Mesenchymal stem cell (in vitro differentiated cells and primary cell): ENCODE measurements at regions not wholly inside any gene's neighbourhood (a gene's known extent, or its start where the extent isn't known, plus 50 kb on each side); places are given as distances from the start of the nearest gene placed in this dataset.
A peak's percentile ranks its signal among the peaks of the same experiment; 100 is the strongest.

Source experiments
- DNase-seq: peaks from one replicate; pipeline ENCODE4 v3.0.0-alpha.2; 2013
- H2AFZ ChIP-seq: one replicate; pipeline ENCODE4 v1.6.1; 2013; ENCODE audit warnings: low read depth, mild to moderate bottlenecking, control low read depth, inconsistent platforms, low read length, moderate library complexity
- H2AK5ac ChIP-seq: 2 replicates; pipeline ENCODE4 v1.6.1; 2013; ENCODE audit warnings: low read length, moderate library complexity, mild to moderate bottlenecking, inconsistent platforms; ENCODE audit not compliant: severe bottlenecking
- H2BK120ac ChIP-seq: one replicate; pipeline ENCODE4 v1.6.1; 2013; ENCODE audit warnings: low read depth, mild to moderate bottlenecking, inconsistent platforms, low read length, moderate library complexity
- H2BK12ac ChIP-seq, 2 experiments: one replicate each; pipeline ENCODE4 v1.6.1; 2013; ENCODE audit warnings: inconsistent platforms in 2 of 2, low read length in 2 of 2, mild to moderate bottlenecking in 2 of 2, moderate library complexity in 2 of 2, control low read depth in 1 of 2
- H2BK15ac ChIP-seq: one replicate; pipeline ENCODE4 v1.6.1; 2013; ENCODE audit warnings: mild to moderate bottlenecking, low read depth, inconsistent platforms; ENCODE audit not compliant: poor library complexity, severe bottlenecking
- H2BK5ac ChIP-seq: 2 replicates; pipeline ENCODE4 v1.6.1; 2013; ENCODE audit warnings: low read depth, mild to moderate bottlenecking, low read length, control low read depth, inconsistent platforms; ENCODE audit not compliant: poor library complexity, severe bottlenecking
- H3K14ac ChIP-seq, 2 experiments: one replicate each; pipeline ENCODE4 v1.6.1; 2013; ENCODE audit warnings: inconsistent platforms in 2 of 2, low read length in 2 of 2, control low read depth in 1 of 2, mild to moderate bottlenecking in 1 of 2, moderate library complexity in 1 of 2
- H3K18ac ChIP-seq, 2 experiments: one replicate each; pipeline ENCODE4 v1.6.1; 2013; ENCODE audit warnings: inconsistent platforms in 2 of 2, low read length in 2 of 2, control low read depth in 1 of 2, low read depth in 1 of 2, mild to moderate bottlenecking in 1 of 2
- H3K23ac ChIP-seq, 2 experiments: one replicate each; pipeline ENCODE4 v1.6.1; 2013; ENCODE audit warnings: inconsistent platforms in 2 of 2, low read length in 2 of 2, mild to moderate bottlenecking in 2 of 2, moderate library complexity in 2 of 2, control low read depth in 1 of 2
- H3K27ac ChIP-seq: 2 replicates; pipeline ENCODE4 v1.5.1; 2013; ENCODE audit warnings: mild to moderate bottlenecking, moderate library complexity, low read length, control low read depth, inconsistent platforms; ENCODE audit not compliant: poor library complexity, severe bottlenecking
- H3K27me3 ChIP-seq, 2 experiments: 2 replicates each; pipeline versions ENCODE4 v1.6.1 to v1.7.0; 2013; ENCODE audit warnings: low read length in 2 of 2, mild to moderate bottlenecking in 2 of 2, moderate library complexity in 2 of 2, control low read depth in 1 of 2, inconsistent platforms in 1 of 2; ENCODE audit not compliant: control insufficient read depth in 1 of 2, insufficient read depth in 1 of 2
- H3K36me3 ChIP-seq, 2 experiments: 2 replicates each; pipeline versions ENCODE4 v1.6.1 to v1.7.0; 2013; ENCODE audit warnings: low read length in 2 of 2, control low read depth in 1 of 2, inconsistent platforms in 1 of 2, low read depth in 1 of 2, mild to moderate bottlenecking in 1 of 2; ENCODE audit not compliant: insufficient read depth in 2 of 2, control insufficient read depth in 1 of 2
- H3K4ac ChIP-seq, 2 experiments: one replicate each; pipeline ENCODE4 v1.6.1; 2013; ENCODE audit warnings: inconsistent platforms in 2 of 2, low read length in 2 of 2, mild to moderate bottlenecking in 2 of 2, moderate library complexity in 2 of 2, control low read depth in 1 of 2, low read depth in 1 of 2
- H3K4me1 ChIP-seq: 2 replicates; pipeline ENCODE4 v1.6.1; 2013; ENCODE audit warnings: low read depth, low read length, control low read depth; ENCODE audit not compliant: control insufficient read depth, insufficient read depth
- H3K4me2 ChIP-seq: 2 replicates; pipeline ENCODE4 v1.6.1; 2013; ENCODE audit warnings: low read length, mild to moderate bottlenecking, inconsistent platforms; ENCODE audit not compliant: poor library complexity, severe bottlenecking
- H3K4me3 ChIP-seq, 2 experiments: 2 replicates each; pipeline versions ENCODE4 v1.5.1 to v1.7.0; 2013; ENCODE audit warnings: low read length in 2 of 2, mild to moderate bottlenecking in 2 of 2, control low read depth in 1 of 2, low read depth in 1 of 2; ENCODE audit not compliant: insufficient read depth in 1 of 2
- H3K79me1 ChIP-seq: replicated peaks from 2 replicates; pipeline ENCODE4 v1.6.1; 2013; ENCODE audit warnings: mild to moderate bottlenecking, control low read depth, low read length, inconsistent platforms; ENCODE audit not compliant: poor library complexity, severe bottlenecking
- H3K9ac ChIP-seq: 2 replicates; pipeline ENCODE4 v1.7.0; 2013; ENCODE audit warnings: mild to moderate bottlenecking, low read length, moderate library complexity
- H3K9me3 ChIP-seq: 2 replicates; pipeline ENCODE4 v1.7.0; 2013; ENCODE audit warnings: mild to moderate bottlenecking, low read length; ENCODE audit not compliant: control insufficient read depth
- H4K8ac ChIP-seq: one replicate; pipeline ENCODE4 v1.6.1; 2013; ENCODE audit warnings: inconsistent platforms, mild to moderate bottlenecking, low read length, moderate library complexity
- H4K91ac ChIP-seq: one replicate; pipeline ENCODE4 v1.6.1; 2013; ENCODE audit warnings: mild to moderate bottlenecking, low read length, inconsistent platforms
- WGBS: methylation state at CpG from one replicate; pipeline ENCODE4 v1.1.7; 2013; ENCODE audit warnings: mixed read lengths; 5-methylcytosine and 5-hydroxymethylcytosine counted together

GRCh38 chr12:77120156-77121085, 55.1 kb upstream of the E2F7 start:
- Histone ChIP-seq H3K79me1 (no peaks in the 10 kb centered on the region), H2BK120ac (no peak overlapping the region)
- no CpG with 5 or more reads among the region's 1 CpG for WGBS

GRCh38 chr12:77118696-77119095, 53.3 kb upstream of the E2F7 start:
- Histone ChIP-seq H3K36me3 (no peaks in the 10 kb centered on the region), H3K9ac (peak overlapping the region; percentile 87), H2BK15ac (no peak overlapping the region), H3K4me3 (no peak overlapping the region), H3K4me1 (no peaks in the 10 kb centered on the region), H3K14ac (no peak overlapping the region), H2BK12ac (no peak overlapping the region), H2AK5ac (no peak overlapping the region), H2AFZ (no peak overlapping the region), H3K18ac (no peak overlapping the region), H2BK120ac (no peak overlapping the region), H4K8ac (no peak overlapping the region), H4K91ac (no peak overlapping the region), H3K27ac (no peak overlapping the region), H3K9me3 (no peaks in the 10 kb centered on the region), H2BK5ac (no peak overlapping the region), H3K23ac (no peak overlapping the region), H3K4me2 (no peak overlapping the region), H3K79me1 (no peaks in the 10 kb centered on the region), H3K27me3 (no peaks in the 10 kb centered on the region), H3K4ac (no peak overlapping the region)
- DNase-seq: peak; percentile 55
- WGBS: 38% methylated on average over 2 of the region's 2 CpGs

More at GRCh38 chr12:77120156-77121085, 55.1 kb upstream of the E2F7 start:
- Histone ChIP-seq H3K9me3 (no peaks in the 10 kb centered on the region), H3K18ac (no peak overlapping the region), H3K36me3 (no peaks in the 10 kb centered on the region), H2BK15ac (no peak overlapping the region), H2BK5ac (no peak overlapping the region), H2AFZ (no peak overlapping the region), H3K9ac (peak overlapping the region; percentile 87), H3K27me3 (no peaks in the 10 kb centered on the region), H3K4me3 (no peak overlapping the region), H3K14ac (no peak overlapping the region), H4K91ac (no peak overlapping the region), H2AK5ac (no peak overlapping the region), H3K4me1 (no peaks in the 10 kb centered on the region), H3K27ac (peak overlapping the region; percentile 21), H3K23ac (no peak overlapping the region), H4K8ac (no peak overlapping the region), H3K4me2 (no peak overlapping the region), H3K4ac (no peak overlapping the region), H2BK12ac (no peak overlapping the region)
- DNase-seq: peak; percentile 72

- Histone ChIP-seq H2BK12ac (no peak overlapping the region), H4K8ac (no peak overlapping the region), H3K9ac (peak overlapping the region; percentile 28), H3K9me3 (no peaks in the 10 kb centered on the region), H2BK5ac (no peak overlapping the region), H3K14ac (no peak overlapping the region), H2AFZ (no peak overlapping the region), H3K23ac (no peak overlapping the region), H3K27me3 (no peaks in the 10 kb centered on the region), H3K79me1 (no peaks in the 10 kb centered on the region), H3K4ac (no peak overlapping the region), H3K4me2 (no peak overlapping the region), H4K91ac (no peak overlapping the region), H3K36me3 (no peaks in the 10 kb centered on the region), H3K27ac (no peak overlapping the region), H2AK5ac (no peak overlapping the region), H2BK120ac (no peak overlapping the region), H3K18ac (no peak overlapping the region), H3K4me1 (no peaks in the 10 kb centered on the region), H3K4me3 (no peak overlapping the region), H2BK15ac (no peak overlapping the region)
- DNase-seq: peak; percentile 85
- no CpG with 5 or more reads among the region's 2 CpGs for WGBS
Observed at GRCh38 chr12:77116277-77116676, 50.9 kb upstream of the E2F7 start.

GRCh38 chr12:77115471-77115870, 50.1 kb upstream of the E2F7 start:
- Histone ChIP-seq H2BK12ac (no peak overlapping the region), H3K4me3 (no peak overlapping the region), H2AK5ac (no peak overlapping the region), H3K23ac (no peak overlapping the region), H2BK15ac (no peak overlapping the region), H3K14ac (no peak overlapping the region), H4K91ac (no peak overlapping the region), H3K36me3 (no peaks in the 10 kb centered on the region), H3K4ac (no peak overlapping the region), H2AFZ (no peak overlapping the region), H3K79me1 (no peaks in the 10 kb centered on the region), H3K18ac (peak overlapping the region in 1 of 2 experiments; percentile 41), H3K9me3 (no peaks in the 10 kb centered on the region), H3K9ac (peak overlapping the region; percentile 28), H3K27me3 (no peaks in the 10 kb centered on the region), H3K4me2 (no peak overlapping the region), H3K27ac (no peak overlapping the region), H3K4me1 (no peaks in the 10 kb centered on the region), H2BK5ac (no peak overlapping the region), H2BK120ac (no peak overlapping the region), H4K8ac (no peak overlapping the region)
- peak; percentile 60 for DNase-seq
- WGBS: no CpG with 5 or more reads among the region's 1 CpG
